Type B pancreatic cell (in vitro differentiated cells): ENCODE measurements at regions not wholly inside any gene's neighbourhood (a gene's known extent, or its start where the extent isn't known, plus 50 kb on each side); places are given as distances from the start of the nearest gene placed in this dataset.
"Not testable (repeated sequence)": the region's sequence is repeated elsewhere in the genome, so short reads cannot be mapped to it uniquely, and the experiment has no call there.

Experiments used
- DNase-seq: peaks from one replicate; pipeline ENCODE4 v3.0.0; 2021; ENCODE audit warnings: mixed read lengths; ENCODE audit not compliant: unreplicated experiment; ENCODE audit errors: extremely low spot score
- H3K27ac Mint-ChIP-seq: 2 replicates; pipeline ENCODE4 v1.8.0; 2021; ENCODE audit warnings: mild to moderate bottlenecking, mixed read lengths
- H3K27me3 Mint-ChIP-seq: 2 replicates; pipeline ENCODE4 v1.8.0; 2021; ENCODE audit warnings: mixed read lengths
- H3K36me3 Mint-ChIP-seq: 2 replicates; pipeline ENCODE4 v1.8.0; 2021; ENCODE audit warnings: mixed read lengths
- H3K4me1 Mint-ChIP-seq: one replicate; pipeline ENCODE4 v1.8.0; 2021; ENCODE audit warnings: mixed read lengths; ENCODE audit not compliant: unreplicated experiment
- H3K4me3 Mint-ChIP-seq: 2 replicates; pipeline ENCODE4 v1.8.0; 2021; ENCODE audit warnings: mild to moderate bottlenecking, mixed read lengths
- H3K9me3 Mint-ChIP-seq: 2 replicates; pipeline ENCODE4 v1.8.0; 2021; ENCODE audit warnings: mixed read lengths
- TF ChIP-seq, protein P1 (sequence below): fragments of 200-600 bp; sonication (generic); conservative IDR thresholded peaks from 2 replicates; pipeline ENCODE4 v1.5.0; 2021; ENCODE audit warnings: antibody characterized with exemption, mild to moderate bottlenecking

DNA sequence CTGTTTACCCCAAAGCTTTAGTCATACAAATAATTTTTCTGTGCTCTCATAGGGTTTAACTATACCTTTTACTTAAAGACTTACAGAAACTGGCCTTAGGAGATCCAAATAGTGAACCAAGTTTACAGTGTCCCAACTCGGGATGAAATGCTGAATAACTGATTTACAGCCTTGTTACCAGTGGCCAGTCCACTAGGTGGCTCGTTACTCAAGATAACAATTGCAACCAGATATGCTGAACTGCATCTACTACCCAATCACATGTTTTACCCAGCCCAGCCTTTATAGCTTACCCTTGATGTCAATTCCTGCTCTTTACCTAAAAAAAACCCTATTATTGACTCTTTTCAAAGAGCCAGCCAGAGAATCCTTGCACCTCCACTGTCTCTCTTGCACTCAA, 1148.8 kb upstream of the ADGRL4 start:
- Mint-ChIP-seq H3K4me1 (no peaks in the 10 kb centered on the region), H3K27ac (no peak overlapping the region), H3K27me3 (no peaks in the 10 kb centered on the region), H3K4me3 (no peak overlapping the region), H3K36me3 (no peaks in the 10 kb centered on the region), H3K9me3 (peaks cover 2% of the 10 kb centered on the region)
- no peak for DNase-seq
- TF ChIP-seq, protein P1, sequence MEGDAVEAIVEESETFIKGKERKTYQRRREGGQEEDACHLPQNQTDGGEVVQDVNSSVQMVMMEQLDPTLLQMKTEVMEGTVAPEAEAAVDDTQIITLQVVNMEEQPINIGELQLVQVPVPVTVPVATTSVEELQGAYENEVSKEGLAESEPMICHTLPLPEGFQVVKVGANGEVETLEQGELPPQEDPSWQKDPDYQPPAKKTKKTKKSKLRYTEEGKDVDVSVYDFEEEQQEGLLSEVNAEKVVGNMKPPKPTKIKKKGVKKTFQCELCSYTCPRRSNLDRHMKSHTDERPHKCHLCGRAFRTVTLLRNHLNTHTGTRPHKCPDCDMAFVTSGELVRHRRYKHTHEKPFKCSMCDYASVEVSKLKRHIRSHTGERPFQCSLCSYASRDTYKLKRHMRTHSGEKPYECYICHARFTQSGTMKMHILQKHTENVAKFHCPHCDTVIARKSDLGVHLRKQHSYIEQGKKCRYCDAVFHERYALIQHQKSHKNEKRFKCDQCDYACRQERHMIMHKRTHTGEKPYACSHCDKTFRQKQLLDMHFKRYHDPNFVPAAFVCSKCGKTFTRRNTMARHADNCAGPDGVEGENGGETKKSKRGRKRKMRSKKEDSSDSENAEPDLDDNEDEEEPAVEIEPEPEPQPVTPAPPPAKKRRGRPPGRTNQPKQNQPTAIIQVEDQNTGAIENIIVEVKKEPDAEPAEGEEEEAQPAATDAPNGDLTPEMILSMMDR, result peak; percentile 54

DNA sequence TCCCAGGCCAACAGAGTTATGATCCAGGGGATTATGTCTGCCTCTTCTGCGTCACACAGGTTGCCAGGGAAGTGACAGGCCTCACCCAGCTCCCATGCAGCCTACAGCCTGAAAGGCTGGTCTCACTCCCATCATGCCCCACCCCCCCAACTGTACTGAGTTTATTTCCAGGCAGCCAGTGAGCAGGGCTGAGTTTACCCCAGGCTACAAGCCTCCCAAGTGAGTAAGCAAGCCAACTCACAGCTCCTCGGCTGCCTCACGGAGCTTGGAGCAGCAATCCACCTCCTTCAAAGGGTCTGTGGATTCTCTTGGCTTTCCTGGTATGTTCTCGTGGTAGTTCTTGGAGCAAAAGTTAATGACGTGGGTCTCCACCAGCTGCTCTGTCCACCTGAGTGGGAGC, 1147.6 kb upstream of the ADGRL4 start:
- Mint-ChIP-seq H3K4me1 (no peaks in the 10 kb centered on the region), H3K4me3 (no peak overlapping the region)

DNA sequence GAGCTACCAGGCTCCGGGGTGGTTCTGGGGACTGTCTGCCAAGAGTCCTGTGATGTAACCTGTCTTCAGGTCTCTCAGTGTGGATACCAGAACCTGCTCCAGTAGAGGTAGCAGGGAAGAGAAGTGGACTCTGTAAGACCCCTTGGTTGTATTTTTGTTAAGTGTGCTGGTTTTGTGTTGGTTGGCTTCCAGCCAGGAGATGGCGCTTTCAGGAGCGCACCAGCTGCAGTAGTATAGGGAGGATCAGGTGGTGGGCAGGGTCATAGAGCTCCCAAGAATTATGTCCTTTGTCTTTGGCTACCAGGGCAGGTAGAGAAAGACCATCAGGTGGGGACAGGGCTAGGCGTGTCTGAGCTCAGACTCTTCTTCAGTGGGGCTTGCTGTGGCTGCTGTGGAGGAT, 1147.2 kb upstream of the ADGRL4 start:
- TF ChIP-seq, protein P1, result no peak
- Mint-ChIP-seq H3K4me1 (no peaks in the 10 kb centered on the region), H3K4me3 (no peak overlapping the region), H3K27ac (no peak overlapping the region), H3K36me3 (no peaks in the 10 kb centered on the region), H3K27me3 (no peaks in the 10 kb centered on the region), H3K9me3 (peaks cover 7% of the 10 kb centered on the region)
- DNase-seq, result no peak

More for the DNA sequence above, 1147.6 kb upstream of the ADGRL4 start:
- H3K27me3 Mint-ChIP-seq, result no peaks in the 10 kb centered on the region
- no peak overlapping the region for H3K27ac Mint-ChIP-seq
- H3K36me3 Mint-ChIP-seq, result no peaks in the 10 kb centered on the region
- TF ChIP-seq, protein P1, result no peak
- H3K9me3 Mint-ChIP-seq, result peaks cover 7% of the 10 kb centered on the region
- no peak for DNase-seq

GRCh38 chr1:80143361-80143760, 1136.8 kb upstream of the ADGRL4 start:
- Mint-ChIP-seq H3K9me3 (peaks cover 15% of the 10 kb centered on the region), H3K36me3 (no peaks in the 10 kb centered on the region), H3K27me3 (no peaks in the 10 kb centered on the region), H3K4me1 (no peaks in the 10 kb centered on the region), H3K27ac (no peak overlapping the region), H3K4me3 (no peak overlapping the region)
- TF ChIP-seq, protein P1, result no peak
- DNase-seq, result no peak

DNA sequence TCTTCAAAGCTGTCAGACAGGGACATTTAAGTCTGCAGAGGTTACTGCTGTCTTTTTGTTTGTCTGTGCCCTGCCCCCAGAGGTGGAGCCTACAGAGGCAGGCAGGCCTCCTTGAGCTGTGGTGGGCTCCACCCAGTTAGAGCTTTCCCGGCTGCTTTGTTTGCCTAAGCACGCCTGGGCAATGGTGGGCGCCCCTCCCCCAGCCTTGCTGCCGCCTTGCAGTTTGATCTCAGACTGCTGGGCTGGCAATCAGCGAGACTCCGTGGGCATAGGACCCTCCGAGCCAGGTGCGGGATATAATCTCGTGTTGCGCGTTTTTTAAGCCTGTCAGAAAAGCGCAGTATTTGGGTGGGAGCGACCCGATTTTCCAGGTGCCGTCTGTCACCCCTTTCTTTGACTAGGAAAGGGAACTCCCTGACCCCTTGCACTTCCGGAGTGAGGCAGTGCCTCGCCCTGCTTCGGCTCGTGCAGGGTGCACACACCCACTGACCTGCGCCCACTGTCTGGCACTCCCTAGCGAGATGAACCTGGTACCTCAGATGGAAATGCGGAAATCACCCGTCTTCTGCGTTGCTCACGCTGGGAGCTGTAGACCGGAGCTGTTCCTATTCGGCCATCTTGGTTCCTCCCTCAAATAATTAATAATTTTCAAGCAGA, 1131.5 kb upstream of the ADGRL4 start:
- H3K27me3 Mint-ChIP-seq, H3K27ac Mint-ChIP-seq, DNase-seq: not testable (repeated sequence)

GRCh38 chr1:80113168-80114038, 1106.9 kb upstream of the ADGRL4 start:
- Mint-ChIP-seq H3K36me3 (no peaks in the 10 kb centered on the region), H3K27me3 (no peaks in the 10 kb centered on the region), H3K27ac (no peak overlapping the region), H3K4me3 (no peak overlapping the region), H3K9me3 (no peaks in the 10 kb centered on the region), H3K4me1 (no peaks in the 10 kb centered on the region)
- TF ChIP-seq, protein P1, result no peak
- DNase-seq, result no peak

More for the DNA sequence above, 1131.5 kb upstream of the ADGRL4 start:
- H3K36me3 Mint-ChIP-seq, H3K4me3 Mint-ChIP-seq, H3K4me1 Mint-ChIP-seq, H3K9me3 Mint-ChIP-seq: not testable (repeated sequence)
